ENCODE measurements at regions not wholly inside any gene's neighbourhood (a gene's known extent, or its start where the extent isn't known, plus 50 kb on each side); places are given as distances from the start of the nearest gene placed in this dataset.
"Not testable (repeated sequence)": the region's sequence is repeated elsewhere in the genome, so short reads cannot be mapped to it uniquely, and the experiment has no call there.

DNA sequence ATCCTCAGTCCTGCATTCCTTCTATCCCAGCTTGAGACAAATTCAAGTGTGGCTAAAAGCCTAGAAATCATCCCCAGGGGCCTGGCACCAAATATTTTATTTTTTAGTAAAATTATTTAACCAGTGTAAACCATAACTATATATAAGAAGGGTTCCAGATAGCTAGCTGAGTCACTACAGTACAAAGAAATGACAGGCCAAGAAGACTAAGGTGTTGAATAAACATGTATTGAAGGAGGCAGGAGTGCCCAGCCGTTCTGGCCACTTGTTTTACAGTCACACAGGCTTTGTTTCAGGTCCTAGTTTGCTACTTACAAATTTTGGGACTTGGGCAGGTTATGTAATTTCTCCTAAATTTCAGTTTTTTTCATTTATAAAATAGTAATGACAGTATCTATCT is 225.9 kb upstream of the PITX2 start:
- DNase-seq: no peak

DNA sequence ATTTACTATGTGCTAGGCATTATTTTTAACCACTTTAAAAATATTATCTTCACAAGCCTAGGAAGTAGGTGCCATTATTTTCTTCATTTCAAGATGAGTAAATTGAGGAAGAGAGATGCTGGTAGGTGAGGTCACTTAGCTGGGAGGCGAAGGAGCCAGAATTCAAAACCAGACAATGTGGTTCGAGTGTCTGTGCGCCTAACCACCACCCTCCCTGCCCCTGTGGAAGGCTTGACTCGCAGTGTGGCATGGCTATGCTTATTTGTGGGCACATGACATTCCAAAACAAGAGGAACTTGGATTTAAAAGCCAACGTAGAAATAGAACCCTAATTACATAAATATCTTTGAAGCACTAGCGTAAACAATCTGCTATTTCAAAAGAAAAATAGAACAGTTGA is 226.6 kb upstream of the PITX2 start:
- no peak for DNase-seq

DNA sequence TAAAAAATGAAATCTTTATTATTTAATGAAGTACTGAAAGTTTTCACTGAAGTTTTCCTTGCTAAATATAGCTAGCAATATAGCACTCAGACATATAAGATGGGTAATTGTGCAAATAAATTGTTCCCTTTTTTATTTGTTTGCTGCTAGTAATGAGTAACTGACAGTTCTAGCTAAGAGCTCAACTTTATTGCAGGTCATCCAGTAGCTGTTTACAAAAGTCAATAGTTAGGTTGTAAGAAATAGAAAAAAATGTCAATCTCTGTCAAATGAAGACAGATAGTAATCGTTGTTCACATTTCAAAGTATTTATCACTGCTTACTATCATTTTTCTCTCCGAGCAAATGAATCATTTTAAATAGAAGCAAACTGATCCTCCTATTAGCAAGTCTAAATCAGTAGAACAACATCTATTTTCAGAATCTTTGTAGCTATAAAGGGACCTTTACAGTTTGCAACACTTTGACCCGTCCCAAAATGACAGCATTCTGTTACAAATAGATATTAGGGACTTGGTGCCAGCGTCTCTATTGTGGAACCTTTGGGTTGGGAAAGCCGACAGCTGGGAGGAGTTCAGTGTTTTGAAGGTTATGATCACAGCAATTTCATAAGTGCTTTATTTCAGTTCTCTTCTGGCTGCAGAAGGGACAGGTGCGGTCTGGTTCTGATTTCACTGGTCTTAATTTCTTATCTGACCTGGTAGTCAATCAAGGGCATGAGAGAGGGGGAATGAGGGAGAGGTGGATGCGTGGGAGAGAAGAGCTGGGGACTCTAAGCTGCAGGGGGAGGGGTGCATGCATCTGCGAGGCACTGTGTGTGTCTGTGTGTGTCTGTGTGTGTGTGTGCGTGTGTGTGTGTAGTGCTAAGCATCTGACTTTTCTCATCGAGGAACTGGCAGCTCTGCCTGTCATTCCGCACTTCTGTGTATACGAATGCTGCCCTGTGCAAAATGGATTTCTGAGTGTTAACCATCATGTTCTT is 227.9 kb upstream of the PITX2 start:
- no peak for DNase-seq

DNA sequence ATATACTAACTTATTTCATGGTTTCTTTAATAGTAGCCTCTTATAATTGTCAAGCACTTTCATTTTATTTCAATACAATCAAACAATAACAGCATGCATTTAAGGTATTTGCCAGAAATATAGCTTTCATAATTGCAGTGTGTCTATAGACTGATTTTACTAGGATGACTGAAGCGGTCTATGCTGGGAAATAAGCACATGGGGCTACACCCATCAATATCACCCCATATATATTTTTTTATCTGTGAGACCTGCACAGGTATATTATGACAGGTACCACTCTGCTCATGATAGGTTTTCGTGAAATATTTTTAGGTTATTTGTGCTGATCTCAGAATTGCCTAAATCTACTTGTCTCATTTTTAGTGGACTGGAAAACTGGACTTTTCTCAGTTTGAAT is 229.1 kb upstream of the PITX2 start:
- no peak for DNase-seq

DNA sequence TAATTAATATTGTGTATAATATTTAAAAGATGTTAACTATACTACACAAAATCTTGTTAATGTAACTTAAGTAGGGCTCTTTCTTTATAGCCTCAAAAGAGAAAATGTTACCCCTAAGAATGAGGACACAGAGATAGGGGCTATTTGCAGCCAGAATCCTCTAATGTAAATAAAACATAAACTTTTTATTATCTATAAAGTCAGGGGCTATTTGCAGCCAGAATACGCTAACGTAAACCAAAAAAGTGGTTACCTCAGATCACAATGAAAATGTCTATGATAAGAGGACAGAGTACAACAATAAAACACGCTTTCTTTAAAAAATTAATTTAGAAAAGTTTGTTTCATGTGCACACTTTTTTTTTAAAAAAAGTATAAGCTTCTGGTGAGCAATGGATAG is 229.9 kb upstream of the PITX2 start:
- DNase-seq: no peak

DNA sequence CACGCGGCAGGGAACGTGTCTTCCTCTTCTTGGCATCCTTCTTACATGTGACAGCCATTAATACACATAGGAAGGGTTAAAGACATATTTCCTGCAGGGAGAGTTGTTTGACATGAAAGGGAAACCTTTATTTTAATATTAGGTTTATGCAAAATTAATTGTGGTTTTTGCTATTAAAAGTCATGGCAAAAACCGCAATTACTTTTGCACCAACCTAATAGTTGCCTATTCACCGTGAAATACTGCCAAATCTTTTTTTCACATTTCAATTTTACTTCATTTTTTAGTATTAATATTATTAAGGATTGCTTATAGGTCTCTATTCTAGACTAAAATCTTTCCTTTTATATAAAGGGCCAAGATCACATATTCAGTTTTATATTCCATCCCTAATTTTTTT is 230.4 kb upstream of the PITX2 start:
- no peak for DNase-seq

DNA sequence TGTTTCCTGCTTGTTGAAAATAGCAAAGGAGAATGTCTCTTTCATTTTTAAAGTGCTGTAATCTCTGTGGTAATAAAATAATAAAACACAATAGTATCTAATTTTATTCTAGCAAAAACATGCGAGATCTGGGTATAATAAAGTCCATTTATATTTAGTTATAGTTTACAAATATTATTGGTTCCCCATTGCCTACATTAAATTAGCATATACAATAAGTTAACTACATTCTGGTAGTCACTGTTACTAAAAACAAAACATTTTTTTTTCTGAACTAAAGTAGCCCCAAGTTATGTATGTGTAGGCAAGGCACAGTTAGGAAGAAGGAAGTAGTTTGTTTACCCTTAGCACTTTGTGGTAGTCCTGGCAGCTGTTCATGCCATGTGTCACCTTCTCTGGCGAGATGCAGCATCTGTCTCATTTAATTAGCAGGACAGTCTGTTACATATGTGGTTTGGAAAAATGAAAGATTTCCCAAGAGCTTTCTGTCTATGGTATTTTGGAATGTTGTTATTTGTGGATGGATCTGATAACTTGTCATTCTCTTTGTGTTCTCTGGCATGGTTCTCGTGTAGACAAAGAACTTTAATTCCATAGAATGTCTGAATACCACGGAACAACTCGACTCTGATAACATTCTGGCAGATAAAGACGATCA is 231.3 kb upstream of the PITX2 start:
- no peak for DNase-seq

DNA sequence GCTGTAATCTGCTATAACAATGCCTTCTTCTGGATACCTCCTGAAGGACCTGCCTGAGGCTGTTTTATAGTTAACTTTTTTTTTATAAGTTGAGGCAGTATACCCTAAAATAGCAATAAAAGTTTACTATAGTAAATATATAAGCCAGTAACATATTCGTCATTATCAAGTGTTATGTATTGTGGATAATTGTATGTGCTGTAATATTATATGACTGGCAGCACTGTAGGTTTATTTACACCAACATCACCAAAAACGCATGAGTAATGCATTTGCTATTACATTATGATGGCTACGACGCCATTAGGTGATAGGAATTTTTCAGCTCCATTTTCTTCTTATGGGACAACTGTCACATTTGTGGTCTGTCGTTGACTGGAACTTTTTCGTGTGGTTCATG is 237.2 kb upstream of the PITX2 start:
- no peak for DNase-seq

DNA sequence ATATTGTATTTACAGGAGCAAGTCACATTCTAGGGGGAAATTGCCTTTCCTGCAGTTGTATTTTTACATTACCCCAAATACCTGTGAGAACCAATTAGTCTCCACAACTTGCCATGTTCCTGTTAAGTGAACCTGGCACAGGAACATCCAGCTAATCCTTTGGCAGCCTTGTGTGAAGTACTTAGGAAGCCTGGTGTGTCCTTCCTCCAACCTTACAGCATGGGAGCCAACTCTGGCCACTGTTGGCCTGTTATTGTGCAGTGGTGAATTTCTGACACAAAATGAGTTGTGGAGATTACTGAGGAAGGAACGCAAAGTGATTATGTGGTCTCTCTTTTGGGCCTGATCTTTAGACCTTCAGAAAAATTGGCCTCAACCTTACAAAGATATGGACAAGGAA is 238.0 kb upstream of the PITX2 start:
- no peak for DNase-seq

DNA sequence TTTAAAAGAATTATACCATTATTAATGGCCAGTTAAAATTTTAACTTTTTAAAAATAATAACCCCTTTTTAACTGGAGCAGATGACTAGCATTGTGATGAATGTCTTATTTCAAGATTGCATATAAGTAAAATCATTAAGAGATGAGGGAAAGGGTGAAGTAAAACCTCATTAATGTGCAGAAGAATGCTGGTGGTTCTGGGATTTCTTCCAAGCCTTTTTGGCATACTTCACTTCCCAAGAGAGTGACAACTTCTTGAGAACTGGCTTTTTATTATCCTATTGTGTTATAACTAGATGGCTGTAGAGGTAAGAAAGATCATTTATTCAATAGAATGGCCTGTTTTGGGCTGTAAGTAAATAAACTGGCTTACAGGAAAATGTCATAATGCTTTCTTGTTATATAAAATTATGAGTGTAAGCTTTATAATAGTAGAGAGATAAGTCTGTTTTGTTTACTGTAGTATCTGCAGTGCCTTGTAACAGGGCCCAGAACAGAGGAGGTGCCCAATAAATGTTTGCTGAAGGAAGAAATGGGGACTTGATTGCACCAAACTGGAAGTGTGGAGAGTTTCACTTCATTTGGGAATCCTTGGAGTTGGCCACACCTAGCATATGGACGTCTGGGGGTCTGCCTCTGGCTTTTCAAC is 242.9 kb upstream of the PITX2 start:
- DNase-seq: no peak

DNA sequence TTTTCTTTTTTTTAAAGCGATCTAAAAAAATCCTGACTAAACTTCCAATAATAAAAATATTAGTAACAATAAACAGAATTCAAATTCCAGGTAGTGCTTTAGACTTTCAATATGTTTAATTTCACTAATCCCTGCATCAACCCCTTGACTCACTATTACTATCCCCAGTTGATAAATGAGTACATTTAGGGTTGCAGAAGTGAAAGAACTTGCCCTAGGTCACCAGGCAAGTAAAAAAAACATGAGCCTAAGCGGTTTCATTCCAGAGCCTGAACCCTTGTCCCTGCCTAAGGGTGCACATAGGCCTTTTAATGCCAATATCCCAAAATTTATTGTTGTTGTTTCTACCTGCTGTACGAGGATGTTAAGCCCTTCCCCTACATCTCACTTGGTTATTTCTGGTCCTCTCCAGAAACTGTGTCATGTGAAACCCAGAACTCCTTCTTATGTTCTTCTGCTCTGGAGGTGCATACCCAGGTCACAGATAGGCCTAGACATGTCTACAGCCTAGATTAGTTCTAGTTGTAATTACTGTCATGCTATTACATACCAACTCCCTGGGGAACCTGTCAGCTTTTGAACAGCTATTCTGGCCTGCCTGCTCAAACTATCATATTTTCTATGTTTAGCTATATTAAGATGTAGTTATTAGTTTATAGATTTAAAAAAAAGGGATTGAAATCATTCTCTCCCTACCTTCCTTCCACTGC is 244.5 kb upstream of the PITX2 start:
- no peak for DNase-seq

DNA sequence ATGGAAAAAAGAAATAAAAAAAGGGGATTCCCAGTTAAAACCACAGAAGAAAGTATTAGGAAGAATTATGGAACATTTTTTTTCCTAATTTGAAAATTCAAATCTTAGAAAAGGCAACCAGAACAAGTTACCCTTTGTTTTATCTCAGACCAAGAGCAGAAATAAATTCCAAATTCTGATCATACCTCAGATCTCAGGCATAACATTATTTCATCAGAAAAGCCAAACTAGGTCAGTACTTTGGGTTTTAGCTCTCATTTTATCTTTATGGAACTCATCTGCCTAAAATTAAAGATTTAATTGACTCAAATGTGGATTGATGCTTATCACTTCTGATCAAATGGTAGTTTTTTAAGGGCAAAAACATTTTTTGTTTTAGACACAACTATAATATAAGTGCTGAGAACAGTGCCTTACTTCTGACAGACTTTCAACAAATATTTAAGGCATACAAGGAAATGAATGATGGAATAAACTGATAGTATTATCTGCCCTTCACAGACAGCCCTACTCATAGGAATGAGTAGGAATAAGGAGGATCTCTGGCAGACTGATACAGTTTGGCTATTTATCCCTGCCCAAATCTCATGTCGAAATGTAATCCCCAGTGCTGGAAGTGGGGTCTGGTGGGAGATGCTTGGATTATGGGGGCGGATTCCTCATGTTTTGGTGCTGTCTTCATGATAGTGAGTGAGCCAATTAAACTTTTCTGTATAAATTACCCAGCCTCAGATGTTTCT is 245.3 kb upstream of the PITX2 start:
- DNase-seq: no peak

DNA sequence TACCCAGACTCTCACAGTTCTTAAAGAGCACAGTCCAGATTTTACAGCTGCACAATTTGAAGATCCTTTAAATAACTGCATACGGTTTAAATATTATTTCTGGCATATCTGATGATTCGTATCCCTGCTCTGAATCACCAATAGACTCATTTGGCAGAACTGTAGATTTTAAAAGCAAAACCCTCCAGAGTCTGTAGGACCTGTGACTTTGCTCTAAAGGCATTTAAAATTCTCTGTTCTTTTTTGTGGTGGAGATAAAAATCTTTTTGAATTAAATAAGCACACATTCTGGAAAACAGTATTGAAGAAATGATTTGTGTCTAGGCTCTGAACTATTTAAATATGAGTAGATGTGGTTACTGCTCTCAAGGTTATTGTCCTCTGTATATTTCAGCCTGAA is 246.2 kb upstream of the PITX2 start:
- DNase-seq: no peak

DNA sequence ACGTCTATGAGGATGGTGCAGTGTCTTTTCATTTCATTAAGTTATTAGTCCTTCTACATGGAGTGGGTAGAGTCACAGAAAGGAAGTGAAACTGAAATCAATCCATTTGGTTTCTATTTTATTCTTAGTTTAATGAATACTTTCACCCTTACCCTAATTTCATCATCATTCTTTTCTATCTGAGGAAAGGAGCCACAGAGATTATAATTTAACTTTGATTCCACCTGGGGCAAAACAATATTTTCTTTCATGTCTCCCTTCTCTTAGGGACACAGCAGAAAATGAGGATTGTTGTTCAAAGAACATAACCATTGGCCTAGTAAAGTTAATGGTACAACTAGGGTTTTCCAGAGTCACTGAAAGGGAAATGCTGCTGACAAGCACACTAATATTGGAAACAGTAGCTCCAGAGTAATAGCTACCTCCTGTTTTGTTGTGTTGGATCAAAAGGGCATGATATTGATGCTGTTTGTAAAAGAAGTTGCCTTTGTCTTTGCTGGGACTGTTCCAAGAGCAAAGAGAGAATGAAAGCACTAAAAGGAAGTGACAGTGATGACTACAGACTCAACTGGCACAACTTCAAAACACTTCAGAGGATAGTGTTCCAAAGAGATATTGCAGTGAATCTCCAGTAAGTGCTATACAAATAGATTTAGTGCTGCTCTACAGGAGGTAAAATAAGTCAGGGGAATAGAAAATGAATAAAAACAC is 247.1 kb upstream of the PITX2 start:
- no peak for DNase-seq

DNA sequence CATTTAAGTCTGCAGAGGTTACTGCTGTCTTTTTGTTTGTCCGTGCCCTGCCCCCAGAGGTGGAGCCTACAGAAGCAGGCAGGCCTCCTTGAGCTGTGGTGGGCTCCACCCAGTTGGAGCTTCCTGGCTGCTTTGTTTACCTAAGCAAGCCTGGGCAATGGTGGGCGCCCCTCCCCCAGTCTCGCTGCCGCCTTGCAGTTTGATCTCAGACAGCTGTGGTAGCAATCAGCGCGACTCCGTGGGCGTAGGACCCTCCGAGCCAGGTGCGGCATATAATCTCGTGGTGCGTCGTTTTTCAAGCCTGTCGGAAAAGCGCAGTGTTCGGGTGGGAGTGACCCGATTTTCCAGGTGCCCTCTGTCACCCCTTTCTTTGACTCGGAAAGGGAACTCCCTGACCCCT is 253.3 kb upstream of the PITX2 start:
- DNase-seq: not testable (repeated sequence)

DNA sequence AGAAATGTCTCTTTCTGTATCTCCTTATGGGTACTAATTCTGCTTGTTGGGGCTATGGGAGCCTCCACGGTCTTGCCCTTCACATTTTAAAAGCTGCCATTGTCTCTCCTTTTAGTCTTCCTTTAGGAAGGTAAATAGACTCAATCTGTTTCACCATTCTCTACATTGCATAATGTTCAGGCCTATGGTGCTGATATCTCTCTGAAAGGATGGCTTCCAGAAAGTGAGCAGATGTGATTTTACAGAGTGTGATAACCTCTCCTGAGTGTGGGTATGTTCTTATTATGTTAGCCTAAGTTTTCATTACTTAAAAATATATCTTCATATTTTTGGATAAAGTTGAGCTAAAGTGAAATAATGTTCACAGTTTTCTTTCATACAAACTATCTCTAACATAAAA is 254.0 kb upstream of the PITX2 start:
- DNase-seq: no peak

DNA sequence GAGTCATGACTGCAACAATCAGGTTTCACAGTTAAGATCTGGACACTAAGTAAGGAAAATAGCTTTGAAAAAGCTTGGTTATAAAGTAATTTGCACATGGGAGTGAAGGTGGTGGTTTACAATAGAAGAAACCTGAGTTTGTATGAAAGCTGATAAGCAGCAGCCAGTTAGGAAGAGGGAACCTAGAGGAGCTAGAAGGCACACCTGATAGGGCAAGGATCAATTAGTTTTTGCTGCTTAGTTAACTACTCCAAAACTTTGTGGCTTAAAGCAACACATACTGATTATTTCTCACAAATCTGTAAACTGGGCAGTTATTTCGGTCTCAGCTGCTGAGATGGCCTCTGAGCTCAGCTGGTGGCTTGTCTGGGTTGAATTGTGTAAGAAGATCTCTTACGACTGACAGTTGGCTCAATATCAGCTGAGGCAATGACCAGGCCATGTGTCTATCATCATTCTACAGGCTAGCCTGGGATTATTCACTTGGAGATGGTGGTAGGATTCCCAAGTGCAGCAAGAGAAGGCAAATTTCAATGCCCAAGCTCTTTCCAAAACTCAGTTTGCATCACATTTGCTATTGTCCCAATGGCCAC is 255.0 kb upstream of the PITX2 start:
- no peak for DNase-seq

DNA sequence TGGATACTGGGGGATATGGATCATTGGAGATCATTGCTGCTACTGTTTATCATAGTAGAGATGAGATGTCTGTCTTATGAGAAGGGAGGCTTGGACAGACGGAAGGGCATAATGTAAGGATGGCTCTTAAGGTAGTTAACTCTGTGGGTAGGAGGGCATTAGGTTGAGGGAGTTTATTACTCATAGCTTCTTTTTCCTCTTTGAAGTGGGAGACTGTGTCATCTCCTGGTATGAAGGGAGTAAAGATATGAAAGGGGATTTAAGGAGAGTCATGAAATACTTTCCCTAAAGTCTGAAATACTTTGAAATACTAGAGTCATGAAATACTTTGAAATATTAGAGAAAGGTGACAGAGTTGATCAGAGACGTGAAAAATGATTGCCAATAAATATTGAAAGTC is 255.5 kb upstream of the PITX2 start:
- no peak for DNase-seq

DNA sequence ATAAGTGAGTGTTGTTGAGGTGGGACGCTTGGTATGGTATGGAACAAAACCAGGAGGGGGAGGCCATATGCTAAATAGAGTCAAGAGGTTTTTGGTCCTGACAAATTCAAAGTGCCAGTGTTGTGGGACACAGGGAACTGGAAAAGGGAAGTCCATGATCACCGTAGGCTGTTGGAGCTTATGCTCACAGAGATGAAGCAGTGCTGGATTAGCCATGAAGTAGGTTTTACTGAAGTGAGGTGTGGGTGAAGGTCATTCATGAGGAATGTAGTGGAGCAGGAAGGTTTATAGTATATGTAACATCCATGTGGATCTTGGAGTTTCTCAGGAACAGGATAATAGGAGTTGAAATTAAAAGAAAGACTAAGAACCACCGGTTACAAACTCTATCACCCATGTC is 256.1 kb upstream of the PITX2 start:
- DNase-seq: no peak

DNA sequence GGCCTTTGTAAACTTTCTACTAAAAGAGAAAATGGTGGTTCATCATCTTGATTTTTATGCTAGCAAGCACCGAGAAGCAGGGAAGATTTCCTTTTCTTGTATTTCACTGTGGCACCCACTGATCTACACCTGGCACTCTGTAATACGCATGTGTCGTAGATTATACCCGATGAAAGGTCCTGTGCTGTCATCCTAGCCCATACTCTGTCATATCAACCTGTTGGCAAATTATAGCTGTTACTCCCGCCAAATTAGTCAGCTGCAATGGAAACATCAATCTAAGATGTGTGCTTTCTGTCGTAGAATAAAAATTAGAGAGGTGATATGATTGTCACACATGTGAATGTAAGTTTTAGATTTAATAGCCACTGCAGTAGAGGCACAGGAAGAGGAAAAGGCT is 263.4 kb upstream of the PITX2 start:
- no peak for DNase-seq
